ENCODE measurements at regions not wholly inside any gene's neighbourhood (a gene's known extent, or its start where the extent isn't known, plus 50 kb on each side); places are given as distances from the start of the nearest gene placed in this dataset.

- TF ChIP-seq ZNF354C (tag by site-specific recombination; IDR thresholded peaks at IDR 0.05; ENCODE audit: borderline replicate concordance, low read depth), result no peak
- TF ChIP-seq, protein P1, sequence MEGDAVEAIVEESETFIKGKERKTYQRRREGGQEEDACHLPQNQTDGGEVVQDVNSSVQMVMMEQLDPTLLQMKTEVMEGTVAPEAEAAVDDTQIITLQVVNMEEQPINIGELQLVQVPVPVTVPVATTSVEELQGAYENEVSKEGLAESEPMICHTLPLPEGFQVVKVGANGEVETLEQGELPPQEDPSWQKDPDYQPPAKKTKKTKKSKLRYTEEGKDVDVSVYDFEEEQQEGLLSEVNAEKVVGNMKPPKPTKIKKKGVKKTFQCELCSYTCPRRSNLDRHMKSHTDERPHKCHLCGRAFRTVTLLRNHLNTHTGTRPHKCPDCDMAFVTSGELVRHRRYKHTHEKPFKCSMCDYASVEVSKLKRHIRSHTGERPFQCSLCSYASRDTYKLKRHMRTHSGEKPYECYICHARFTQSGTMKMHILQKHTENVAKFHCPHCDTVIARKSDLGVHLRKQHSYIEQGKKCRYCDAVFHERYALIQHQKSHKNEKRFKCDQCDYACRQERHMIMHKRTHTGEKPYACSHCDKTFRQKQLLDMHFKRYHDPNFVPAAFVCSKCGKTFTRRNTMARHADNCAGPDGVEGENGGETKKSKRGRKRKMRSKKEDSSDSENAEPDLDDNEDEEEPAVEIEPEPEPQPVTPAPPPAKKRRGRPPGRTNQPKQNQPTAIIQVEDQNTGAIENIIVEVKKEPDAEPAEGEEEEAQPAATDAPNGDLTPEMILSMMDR (tag by site-specific recombination; IDR thresholded peaks at IDR 0.05), result no peak
- TF ChIP-seq ZNF707 (tag by site-specific recombination; IDR thresholded peaks at IDR 0.05), result no peak
- TF ChIP-seq REST (tag by site-specific recombination; IDR thresholded peaks at IDR 0.05), result no peak
- TF ChIP-seq ZNF596 (tag by site-specific recombination; IDR thresholded peaks at IDR 0.05), result no peak
- TF ChIP-seq, protein P2, sequence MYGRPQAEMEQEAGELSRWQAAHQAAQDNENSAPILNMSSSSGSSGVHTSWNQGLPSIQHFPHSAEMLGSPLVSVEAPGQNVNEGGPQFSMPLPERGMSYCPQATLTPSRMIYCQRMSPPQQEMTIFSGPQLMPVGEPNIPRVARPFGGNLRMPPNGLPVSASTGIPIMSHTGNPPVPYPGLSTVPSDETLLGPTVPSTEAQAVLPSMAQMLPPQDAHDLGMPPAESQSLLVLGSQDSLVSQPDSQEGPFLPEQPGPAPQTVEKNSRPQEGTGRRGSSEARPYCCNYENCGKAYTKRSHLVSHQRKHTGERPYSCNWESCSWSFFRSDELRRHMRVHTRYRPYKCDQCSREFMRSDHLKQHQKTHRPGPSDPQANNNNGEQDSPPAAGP (tag by site-specific recombination; IDR thresholded peaks at IDR 0.05), result no peak
- no peak for TF ChIP-seq ZNF768 (tag by site-specific recombination; IDR thresholded peaks at IDR 0.05)
- no peak for TF ChIP-seq ZBTB21 (tag by site-specific recombination; IDR thresholded peaks at IDR 0.05)
- no peak for TF ChIP-seq FEZF1 (tag by site-specific recombination; IDR thresholded peaks at IDR 0.05)
These were observed 851.9 kb upstream of the FRG1 start for GRCh38 chr4:189088780-189089179.
